CD4-positive, CD25-positive, alpha-beta regulatory T cell (primary cell): ENCODE measurements at regions not wholly inside any gene's neighbourhood (a gene's known extent, or its start where the extent isn't known, plus 50 kb on each side); places are given as distances from the start of the nearest gene placed in this dataset.
"Not testable (repeated sequence)": the region's sequence is repeated elsewhere in the genome, so short reads cannot be mapped to it uniquely, and the experiment has no call there.

Source experiments
- ATAC-seq, 2 donors: fragments of 150-1000 bp; cut with Tn5 transposase; one replicate each; pipeline ENCODE4 v1.10.0; 2021; ENCODE audit warnings: low read depth in 2 of 2, moderate number of reproducible peaks in 2 of 2, moderate library complexity in 1 of 2
- DNase-seq, 3 donors: peaks; one replicate each; pipeline versions ENCODE4 v3.0.0 to v3.0.0-alpha.2; 2012 to 2022; ENCODE audit warnings: mixed read lengths in 1 of 3
- H3K27ac ChIP-seq: one replicate; pipeline ENCODE4 v1.7.0; 2013; ENCODE audit warnings: mild to moderate bottlenecking, low read length; ENCODE audit not compliant: insufficient read depth, poor library complexity, severe bottlenecking
- H3K27me3 ChIP-seq: one replicate; pipeline ENCODE4 v1.7.0; 2013; ENCODE audit warnings: low read length; ENCODE audit not compliant: control insufficient read depth, insufficient read depth
- H3K36me3 ChIP-seq: one replicate; pipeline ENCODE4 v1.7.0; 2013; ENCODE audit warnings: mild to moderate bottlenecking, low read length, moderate library complexity; ENCODE audit not compliant: control insufficient read depth, insufficient read depth
- H3K4me1 ChIP-seq: 2 replicates; pipeline ENCODE4 v1.7.0; 2013; ENCODE audit warnings: mild to moderate bottlenecking, low read length; ENCODE audit not compliant: insufficient read depth, control insufficient read depth, poor library complexity, severe bottlenecking
- H3K4me3 ChIP-seq: one replicate; pipeline ENCODE4 v1.7.0; 2013; ENCODE audit warnings: low read depth, mild to moderate bottlenecking, low read length, moderate library complexity
- H3K9me3 ChIP-seq, 2 experiments: 1 replicate in 1 of 2; 2 replicates in 1 of 2; pipeline ENCODE4 v1.7.0; 2013; ENCODE audit warnings: low read length in 2 of 2, mild to moderate bottlenecking in 1 of 2, moderate library complexity in 1 of 2; ENCODE audit not compliant: control insufficient read depth in 2 of 2
- H3K27ac Mint-ChIP-seq, 3 donors: one replicate each; pipeline ENCODE4 v1.8.0; 2020 to 2022; ENCODE audit warnings: mild to moderate bottlenecking in 3 of 3, mixed read lengths in 3 of 3, moderate library complexity in 2 of 3
- H3K27me3 Mint-ChIP-seq: one replicate; pipeline ENCODE4 v1.8.0; 2022; ENCODE audit warnings: mild to moderate bottlenecking, mixed read lengths
- H3K36me3 Mint-ChIP-seq: one replicate; pipeline ENCODE4 v1.8.0; 2020; ENCODE audit warnings: mixed read lengths
- H3K4me1 Mint-ChIP-seq, 4 donors: one replicate each; pipeline ENCODE4 v1.8.0; 2020 to 2022; ENCODE audit warnings: mixed read lengths in 4 of 4, mild to moderate bottlenecking in 1 of 4
- H3K4me3 Mint-ChIP-seq, 4 donors: one replicate each; pipeline ENCODE4 v1.8.0; 2020 to 2022; ENCODE audit warnings: mild to moderate bottlenecking in 4 of 4, mixed read lengths in 4 of 4, moderate library complexity in 3 of 4
- H3K9me3 Mint-ChIP-seq, 7 donors: one replicate each; pipeline ENCODE4 v1.8.0; 2020 to 2022; ENCODE audit warnings: mixed read lengths in 7 of 7, mild to moderate bottlenecking in 3 of 7, moderate library complexity in 2 of 7

- H3K36me3 ChIP-seq, H3K4me3 Mint-ChIP-seq, H3K27ac ChIP-seq, H3K36me3 Mint-ChIP-seq, ATAC-seq, H3K4me1 ChIP-seq, H3K9me3 ChIP-seq, H3K4me3 ChIP-seq, H3K27ac Mint-ChIP-seq, DNase-seq, H3K27me3 ChIP-seq, H3K9me3 Mint-ChIP-seq, H3K4me1 Mint-ChIP-seq: not testable (repeated sequence)
- peaks cover 11% of the 10 kb centered on the region for H3K27me3 Mint-ChIP-seq
Measured at GRCh38 chr12:131229079-131229425, 275.3 kb downstream of the ADGRD1 start.

- Mint-ChIP-seq H3K4me3 (no peak overlapping the region), H3K4me1 (peaks cover 0 to 6% (median under 1%) of the 10 kb centered on the region in 4 donors), H3K36me3 (peaks cover 5% of the 10 kb centered on the region), H3K27ac (no peak overlapping the region), H3K9me3 (peaks cover 0 to 2% (median 0%) of the 10 kb centered on the region in 7 donors), H3K27me3 (peaks cover 11% of the 10 kb centered on the region)
- no peaks in the 10 kb centered on the region for H3K36me3 ChIP-seq
- DNase-seq (no peak), ATAC-seq (no peak)
- H3K9me3 ChIP-seq = no peaks in the 10 kb centered on the region
- H3K27ac ChIP-seq = no peak overlapping the region
- no peaks in the 10 kb centered on the region for H3K4me1 ChIP-seq
- no peak overlapping the region for H3K4me3 ChIP-seq
- no peaks in the 10 kb centered on the region for H3K27me3 ChIP-seq
Measured at GRCh38 chr12:131229426-131230339, 276.0 kb downstream of the ADGRD1 start.

GRCh38 chr12:131230340-131231031 lies 276.8 kb downstream of the ADGRD1 start:
- Mint-ChIP-seq H3K36me3 (peaks cover 5% of the 10 kb centered on the region), H3K4me1 (peaks cover 0 to 6% (median under 1%) of the 10 kb centered on the region in 4 donors), H3K27me3 (peaks cover 11% of the 10 kb centered on the region), H3K4me3 (no peak overlapping the region), H3K9me3 (peaks cover 0 to 2% (median 0%) of the 10 kb centered on the region in 7 donors), H3K27ac (no peak overlapping the region)
- DNase-seq = no peak
- ATAC-seq = no peak
- no peaks in the 10 kb centered on the region for H3K27me3 ChIP-seq
- H3K4me3 ChIP-seq = no peak overlapping the region
- no peaks in the 10 kb centered on the region for H3K4me1 ChIP-seq
- H3K9me3 ChIP-seq = no peaks in the 10 kb centered on the region
- no peak overlapping the region for H3K27ac ChIP-seq
- H3K36me3 ChIP-seq = no peaks in the 10 kb centered on the region

GRCh38 chr12:131231032-131231980 lies 277.6 kb downstream of the ADGRD1 start:
- H3K27ac Mint-ChIP-seq = no peak overlapping the region
- no peaks in the 10 kb centered on the region for H3K36me3 ChIP-seq

GRCh38 chr12:131232036-131232435 lies 278.3 kb downstream of the ADGRD1 start:
- peaks cover 0 to 6% (median under 1%) of the 10 kb centered on the region in 4 donors for H3K4me1 Mint-ChIP-seq
- no peak for ATAC-seq
- no peaks in the 10 kb centered on the region for H3K9me3 ChIP-seq
- peaks cover 5% of the 10 kb centered on the region for H3K36me3 Mint-ChIP-seq
- no peak overlapping the region for H3K27ac ChIP-seq
- H3K27ac Mint-ChIP-seq = no peak overlapping the region
- H3K27me3 ChIP-seq = no peaks in the 10 kb centered on the region
- no peaks in the 10 kb centered on the region for H3K36me3 ChIP-seq
- no peak overlapping the region for H3K4me3 Mint-ChIP-seq
- no peak overlapping the region for H3K4me3 ChIP-seq
- H3K4me1 ChIP-seq = no peaks in the 10 kb centered on the region
- H3K9me3 Mint-ChIP-seq = peaks cover 0 to 2% (median 0%) of the 10 kb centered on the region in 7 donors
- peaks cover 11% of the 10 kb centered on the region for H3K27me3 Mint-ChIP-seq
- no peak for DNase-seq

More at GRCh38 chr12:131231032-131231980, 277.6 kb downstream of the ADGRD1 start:
- Mint-ChIP-seq H3K27me3 (peaks cover 11% of the 10 kb centered on the region), H3K9me3 (peaks cover 0 to 2% (median 0%) of the 10 kb centered on the region in 7 donors), H3K4me1 (peaks cover 0 to 6% (median under 1%) of the 10 kb centered on the region in 4 donors), H3K4me3 (no peak overlapping the region), H3K36me3 (peaks cover 5% of the 10 kb centered on the region)
- Histone ChIP-seq H3K4me1 (no peaks in the 10 kb centered on the region), H3K4me3 (no peak overlapping the region), H3K9me3 (no peaks in the 10 kb centered on the region), H3K27ac (no peak overlapping the region), H3K27me3 (no peaks in the 10 kb centered on the region)
- DNase-seq (no peak), ATAC-seq (no peak)

- H3K27me3 Mint-ChIP-seq = peaks cover 11% of the 10 kb centered on the region
- H3K36me3 Mint-ChIP-seq, H3K27ac ChIP-seq, H3K4me3 Mint-ChIP-seq, H3K4me1 ChIP-seq, H3K9me3 ChIP-seq, H3K4me3 ChIP-seq, H3K4me1 Mint-ChIP-seq, H3K9me3 Mint-ChIP-seq, H3K36me3 ChIP-seq, DNase-seq, ATAC-seq, H3K27me3 ChIP-seq: not testable (repeated sequence)
- H3K27ac Mint-ChIP-seq = peak overlapping the region in 1 of 3 donors; percentile 43
Measured at GRCh38 chr12:131232872-131233271, 279.2 kb downstream of the ADGRD1 start.
